Calu3 (cell line): ENCODE measurements at regions not wholly inside any gene's neighbourhood (a gene's known extent, or its start where the extent isn't known, plus 50 kb on each side); places are given as distances from the start of the nearest gene placed in this dataset.

Experiments
- BruUV-seq: library from RNA; stranded (reverse); fragments of 400-500 nt; replicated peaks from 2 replicates; lab custom pipeline; 2021; lab: Mats Ljungman, UMichigan
- CTCF ChIA-PET: fragments of 300-600 bp; sonication (Branson Sonifier 250); formaldehyde crosslinking; loops from one replicate; lab custom pipeline; 2022; ENCODE audit warnings: antibody characterized with exemption; lab: Charles Lee
- DNase-seq: peaks from one replicate; pipeline ENCODE4 v3.0.0; 2022
- H3K27ac Mint-ChIP-seq: one replicate; pipeline ENCODE4 v1.8.0; 2022; ENCODE audit warnings: mixed read lengths; ENCODE audit not compliant: unreplicated experiment
- H3K27me3 Mint-ChIP-seq: one replicate; pipeline ENCODE4 v1.8.0; 2022; ENCODE audit warnings: mixed read lengths; ENCODE audit not compliant: unreplicated experiment
- H3K36me3 Mint-ChIP-seq: one replicate; pipeline ENCODE4 v1.8.0; 2022; ENCODE audit warnings: mild to moderate bottlenecking, moderate library complexity, mixed read lengths; ENCODE audit not compliant: insufficient read depth, unreplicated experiment
- H3K4me1 Mint-ChIP-seq: one replicate; pipeline ENCODE4 v1.8.0; 2022; ENCODE audit warnings: mild to moderate bottlenecking, low read depth, mixed read lengths; ENCODE audit not compliant: unreplicated experiment
- H3K4me3 Mint-ChIP-seq: one replicate; pipeline ENCODE4 v1.8.0; 2022; ENCODE audit warnings: mild to moderate bottlenecking, low read depth, moderate library complexity, mixed read lengths; ENCODE audit not compliant: unreplicated experiment
- H3K9me3 Mint-ChIP-seq: one replicate; pipeline ENCODE4 v1.8.0; 2022; ENCODE audit warnings: low read depth, mixed read lengths; ENCODE audit not compliant: unreplicated experiment
- CTCF ChIP-seq: fragments of 200-600 bp; IDR thresholded peaks from one replicate; pipeline ENCODE4 v1.8.0; 2022; ENCODE audit warnings: antibody characterized with exemption; ENCODE audit not compliant: unreplicated experiment
- intact Hi-C: fragments of 100-400 bp; cut with micrococcal nuclease; formaldehyde crosslinking; loops from one replicate; pipeline ENCODE4 v1.10.0; 2022; ENCODE audit not compliant: unreplicated experiment

- H3K4me3 Mint-ChIP-seq: peak overlapping the region; percentile 28
- no TSS peak for BruUV-seq
- no peak for TF ChIP-seq CTCF
- H3K27ac Mint-ChIP-seq: peak overlapping the region; percentile 19
- intact Hi-C loops: loop anchor here (5.0 kb wide), 1 partner anchor 34 kb away; no protein-coding TSS in a partner anchor
- peaks cover 33% of the 10 kb centered on the region for H3K4me1 Mint-ChIP-seq
- CTCF ChIA-PET: interaction anchor here (0.6 to 0.7 kb wide), 2 partner anchors 476 to 595 kb away, joined by 4 to 5 read pairs; no protein-coding TSS in a partner anchor
- no peaks in the 10 kb centered on the region for H3K27me3 Mint-ChIP-seq
- no peaks in the 10 kb centered on the region for H3K36me3 Mint-ChIP-seq
- no peaks in the 10 kb centered on the region for H3K9me3 Mint-ChIP-seq
- peak; percentile 9 for DNase-seq
Measured at GRCh38 chr4:26021417-26022345, 107.7 kb downstream of the SMIM20 start.

- peak overlapping the region; percentile 28 for H3K4me3 Mint-ChIP-seq
- DNase-seq: peak; percentile 8
- intact Hi-C loops: loop anchor here (5.0 kb wide), 1 partner anchor 35 kb away; no protein-coding TSS in a partner anchor
- no peaks in the 10 kb centered on the region for H3K36me3 Mint-ChIP-seq
- CTCF ChIA-PET: interaction anchor here (0.7 kb wide), 1 partner anchor 594 kb away, joined by 4 read pairs; no protein-coding TSS in a partner anchor
- no TSS peak for BruUV-seq
- no peaks in the 10 kb centered on the region for H3K27me3 Mint-ChIP-seq
- H3K9me3 Mint-ChIP-seq: no peaks in the 10 kb centered on the region
- peaks cover 33% of the 10 kb centered on the region for H3K4me1 Mint-ChIP-seq
- TF ChIP-seq CTCF: no peak
- H3K27ac Mint-ChIP-seq: peak overlapping the region; percentile 19
Measured at GRCh38 chr4:26022346-26023202, 108.6 kb downstream of the SMIM20 start.

- CTCF ChIA-PET: no interaction called here
- Mint-ChIP-seq H3K27me3 (no peaks in the 10 kb centered on the region), H3K4me1 (peaks cover 33% of the 10 kb centered on the region), H3K36me3 (no peaks in the 10 kb centered on the region), H3K9me3 (no peaks in the 10 kb centered on the region), H3K4me3 (peak overlapping the region; percentile 28), H3K27ac (no peak overlapping the region)
- intact Hi-C loops: loop anchor here (5.0 kb wide), 1 partner anchor 36 kb away; no protein-coding TSS in a partner anchor
- no peak for TF ChIP-seq CTCF
- no TSS peak for BruUV-seq
- no peak for DNase-seq
Measured at GRCh38 chr4:26023203-26023972, 109.4 kb downstream of the SMIM20 start.
